HK-2 (cell line): ENCODE measurements at regions not wholly inside any gene's neighbourhood (a gene's known extent, or its start where the extent isn't known, plus 50 kb on each side); places are given as distances from the start of the nearest gene placed in this dataset.
"Not testable (repeated sequence)": the region's sequence is repeated elsewhere in the genome, so short reads cannot be mapped to it uniquely, and the experiment has no call there.

Experiments
- DNase-seq: peaks from one replicate; pipeline ENCODE4 v3.0.0-alpha.2; 2018; ENCODE audit not compliant: unreplicated experiment

DNA sequence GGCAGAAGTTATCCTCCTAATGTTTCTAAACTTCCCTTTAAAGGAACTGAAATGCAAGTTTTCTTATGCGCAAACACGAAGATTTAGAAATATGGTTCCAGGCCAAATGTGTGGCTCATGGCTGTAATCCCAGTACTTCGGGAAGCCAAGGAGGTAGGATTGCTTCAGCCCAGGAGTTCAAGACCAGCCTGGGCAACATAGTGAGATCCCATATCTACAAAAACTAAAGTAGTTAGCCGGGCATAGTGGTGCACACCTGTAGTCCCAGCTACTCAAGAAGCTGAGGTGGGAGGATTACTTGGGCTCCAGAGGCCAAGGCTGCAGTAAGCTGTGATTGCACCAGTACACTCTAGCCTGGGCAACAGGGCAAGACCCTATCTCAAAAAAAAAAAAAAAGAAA is 95.8 kb upstream of the SCAF8 start:
- DNase-seq, result no peak

DNA sequence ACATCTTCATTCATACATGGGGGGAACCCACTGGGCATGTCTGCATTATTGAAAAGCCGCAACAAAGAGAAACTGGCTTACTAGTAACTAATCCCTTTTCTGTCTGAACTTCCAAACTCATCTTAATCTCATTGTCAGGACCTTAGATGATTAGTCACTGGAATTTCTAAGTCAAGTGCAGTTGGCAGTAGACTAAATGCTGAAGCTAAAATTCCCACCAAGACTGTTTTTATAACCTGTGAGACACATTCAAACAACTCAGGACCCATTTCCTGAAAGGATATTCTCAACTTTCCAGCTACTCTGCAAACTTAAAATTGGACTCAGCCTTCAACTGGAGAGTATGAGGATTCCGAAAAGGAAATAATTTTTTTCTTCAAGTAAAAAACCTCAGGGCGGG is 94.8 kb upstream of the SCAF8 start:
- no peak for DNase-seq

DNA sequence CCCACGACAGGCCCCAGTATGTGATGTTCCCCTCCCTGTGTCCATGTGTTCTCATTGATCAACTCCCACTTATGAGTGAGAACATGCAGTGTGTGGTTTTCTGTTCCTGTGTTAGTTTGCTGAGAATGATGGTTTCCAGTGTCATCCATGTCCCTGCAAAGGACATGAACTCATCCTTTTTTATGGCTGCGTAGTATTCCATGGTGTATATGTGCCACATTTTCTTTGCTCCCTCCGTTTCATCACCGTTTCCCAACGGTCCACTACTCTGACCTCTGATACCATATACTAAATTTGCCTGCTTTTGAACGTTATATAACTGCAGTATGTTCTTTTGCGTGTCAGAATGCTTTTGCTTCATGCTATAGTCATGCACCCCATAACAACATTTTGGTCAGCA is 94.0 kb upstream of the SCAF8 start:
- DNase-seq, result not testable (repeated sequence)

GRCh38 chr6:154648188-154648887 is 84.9 kb upstream of the SCAF8 start:
- DNase-seq, result no peak

- DNase-seq, result no peak
These were observed 84.4 kb upstream of the SCAF8 start for GRCh38 chr6:154648888-154649205.

DNA sequence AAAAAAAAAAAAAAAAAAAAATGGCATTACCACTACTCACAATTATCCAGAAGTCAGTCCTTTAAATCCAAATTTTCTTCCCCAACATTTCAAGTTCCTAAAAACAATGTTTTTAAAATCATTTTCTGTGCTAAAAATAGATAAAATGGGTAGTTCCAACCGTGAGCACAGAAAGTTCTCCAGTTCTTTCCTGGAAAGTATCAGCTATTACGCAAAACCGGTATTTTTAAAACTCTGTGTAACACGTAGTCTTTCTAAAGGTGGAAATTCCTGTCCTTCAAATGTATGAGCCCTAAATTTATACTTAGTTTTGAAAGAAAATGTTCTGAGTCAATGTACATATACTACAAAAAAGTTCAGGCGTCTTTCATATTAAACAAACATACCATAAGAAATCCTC is 83.5 kb upstream of the SCAF8 start:
- no peak for DNase-seq

DNA sequence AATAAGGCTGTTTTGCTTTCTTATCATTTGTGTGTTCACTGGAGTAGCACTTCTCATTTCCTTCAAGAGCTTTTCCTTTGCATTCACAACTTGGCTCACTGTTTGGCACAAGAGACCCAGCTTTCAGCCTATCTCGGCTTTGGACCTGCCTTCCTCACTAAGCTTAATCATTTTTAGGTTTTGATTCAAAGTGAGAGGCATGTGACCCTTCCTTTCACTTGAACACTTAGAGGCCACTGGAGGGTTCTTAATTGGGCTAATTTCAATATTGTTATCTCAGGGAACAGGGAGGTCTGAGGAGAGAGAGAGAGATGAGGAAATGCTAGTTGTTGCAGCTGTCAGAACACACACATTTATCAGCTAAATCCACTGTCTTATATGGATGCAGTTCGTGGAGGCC is 82.9 kb upstream of the SCAF8 start:
- DNase-seq, result no peak

- no peak for DNase-seq
These were observed 81.6 kb upstream of the SCAF8 start for GRCh38 chr6:154651656-154652055.

GRCh38 chr6:154653385-154653784 is 79.8 kb upstream of the SCAF8 start:
- DNase-seq, result no peak

GRCh38 chr6:154653853-154654252 is 79.4 kb upstream of the SCAF8 start:
- peak; percentile 35 for DNase-seq

- DNase-seq, result no peak
These were observed 76.6 kb upstream of the SCAF8 start for GRCh38 chr6:154656660-154657059.

DNA sequence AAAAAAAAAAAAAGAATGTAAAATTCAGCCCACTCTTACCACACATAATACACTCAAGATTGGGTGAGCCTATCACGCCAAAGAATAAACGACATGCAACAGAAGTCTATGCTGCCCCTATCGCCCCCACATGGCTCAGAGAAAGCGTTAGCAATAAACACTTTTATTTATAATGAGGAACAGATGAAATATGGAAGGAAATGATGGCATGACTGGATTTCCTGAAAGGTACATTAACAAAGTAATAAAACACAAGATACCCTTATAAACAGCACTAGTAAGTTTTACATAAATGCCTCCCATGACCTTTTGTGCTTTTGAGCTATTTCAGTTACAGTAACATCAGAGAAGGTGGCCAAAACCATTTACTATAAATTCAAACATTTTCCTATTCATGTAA is 71.4 kb upstream of the SCAF8 start:
- no peak for DNase-seq

GRCh38 chr6:154664287-154664686 is 68.9 kb upstream of the SCAF8 start:
- no peak for DNase-seq

- DNase-seq, result no peak
These were observed 65.1 kb upstream of the SCAF8 start for GRCh38 chr6:154668156-154668555.

DNA sequence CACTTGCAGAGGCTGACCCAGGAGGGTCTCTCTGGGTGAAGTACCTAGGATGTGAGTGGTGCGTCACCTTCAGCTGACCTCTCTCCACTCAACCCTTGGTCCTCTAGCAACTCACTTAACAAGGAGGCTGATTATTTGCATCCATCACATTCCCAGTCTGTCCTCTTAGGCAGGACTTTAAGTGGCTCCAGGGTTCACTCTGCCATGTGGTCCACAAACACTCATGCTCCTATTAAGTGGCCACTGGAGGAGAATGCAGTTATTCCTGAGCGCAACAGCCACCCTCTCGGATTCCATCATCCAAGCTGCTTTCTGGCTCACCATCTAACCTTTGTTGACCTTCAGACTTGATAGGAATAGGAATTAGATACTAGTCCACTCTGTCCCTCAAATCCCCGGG is 61.1 kb upstream of the SCAF8 start:
- no peak for DNase-seq

GRCh38 chr6:154673919-154674318 is 59.3 kb upstream of the SCAF8 start:
- no peak for DNase-seq

DNA sequence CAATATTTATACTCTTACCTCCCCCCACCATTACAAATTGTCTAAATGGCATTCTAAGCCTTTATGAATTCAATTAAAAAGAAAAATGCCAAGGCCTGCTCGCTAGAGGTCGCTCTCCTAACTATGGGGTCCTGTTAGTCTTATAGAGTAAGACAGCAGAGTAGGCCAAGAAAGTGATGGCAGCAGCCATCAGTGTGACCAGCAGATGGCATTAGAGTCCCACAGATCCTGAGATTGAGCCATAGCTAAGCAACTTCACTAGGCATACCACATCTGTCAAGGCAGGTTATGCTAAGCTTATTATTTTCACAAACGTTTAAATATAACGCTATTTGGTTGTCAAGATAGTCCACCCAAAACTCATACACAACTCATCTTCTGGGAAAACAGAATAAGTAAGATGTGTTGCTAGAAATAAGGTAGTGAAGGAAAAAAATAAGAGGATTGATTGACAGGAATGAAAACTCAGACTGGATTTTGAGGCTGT is 57.6 kb upstream of the SCAF8 start:
- DNase-seq, result peak; percentile 77

DNA sequence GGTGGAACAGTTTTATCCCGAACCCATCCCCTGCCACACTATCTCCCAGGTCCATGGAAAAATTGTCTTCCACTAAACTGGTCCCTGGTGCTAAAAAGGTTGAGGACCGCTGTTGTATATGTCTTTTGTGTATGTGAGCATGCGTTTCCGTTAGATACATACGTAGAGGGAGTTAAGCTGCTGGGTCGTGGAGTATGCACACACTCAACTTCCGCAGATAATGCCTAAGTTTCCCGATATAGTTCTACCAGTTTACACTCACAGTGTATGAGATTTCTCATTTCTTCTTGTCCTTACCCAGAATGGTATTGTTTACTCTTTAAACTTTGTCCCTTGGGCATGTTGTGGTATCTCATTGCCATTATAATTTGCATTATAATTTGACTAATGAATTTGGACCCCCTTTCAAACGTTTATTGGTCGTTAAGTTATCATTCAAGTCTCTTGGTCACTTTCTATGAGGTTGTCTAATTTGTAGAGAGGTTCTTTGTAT is 50.5 kb upstream of the SCAF8 start:
- no peak for DNase-seq
